C4-2B (cell line): ENCODE measurements at regions not wholly inside any gene's neighbourhood (a gene's known extent, or its start where the extent isn't known, plus 50 kb on each side); places are given as distances from the start of the nearest gene placed in this dataset.
"Not testable (repeated sequence)": the region's sequence is repeated elsewhere in the genome, so short reads cannot be mapped to it uniquely, and the experiment has no call there.

ENCODE experiments used
- H3K27ac ChIP-seq: fragments of 450-650 bp; 2 replicates; pipeline ENCODE4 v1.5.1; 2017
- CTCF ChIP-seq: fragments of 450-650 bp; conservative IDR thresholded peaks from 2 replicates; pipeline ENCODE4 v1.5.1; 2017; ENCODE audit warnings: mild to moderate bottlenecking
- ZFX ChIP-seq: fragments of 450-650 bp; IDR thresholded peaks from 2 replicates; pipeline ENCODE4 v1.6.1; 2017

GRCh38 chr7:34341326-34341725, 316.7 kb upstream of the NPSR1 start:
- TF ChIP-seq CTCF = no peak
- TF ChIP-seq ZFX = no peak
- no peak overlapping the region for H3K27ac ChIP-seq

GRCh38 chr7:34342387-34342786, 315.6 kb upstream of the NPSR1 start:
- no peak overlapping the region for H3K27ac ChIP-seq

GRCh38 chr7:34343667-34344066, 314.4 kb upstream of the NPSR1 start:
- no peak for TF ChIP-seq ZFX
- no peak for TF ChIP-seq CTCF
- H3K27ac ChIP-seq = no peak overlapping the region

More at GRCh38 chr7:34342387-34342786, 315.6 kb upstream of the NPSR1 start:
- TF ChIP-seq ZFX = no peak
- no peak for TF ChIP-seq CTCF

- no peak overlapping the region for H3K27ac ChIP-seq
- no peak for TF ChIP-seq CTCF
- no peak for TF ChIP-seq ZFX
Observed at GRCh38 chr7:34354011-34354410, 304.0 kb upstream of the NPSR1 start.

- H3K27ac ChIP-seq = no peak overlapping the region
- TF ChIP-seq CTCF (no peak), ZFX (no peak)
Observed at GRCh38 chr7:34354899-34355298, 303.1 kb upstream of the NPSR1 start.

- no peak for TF ChIP-seq CTCF
- TF ChIP-seq ZFX = no peak
Observed at GRCh38 chr7:34357068-34357467, 300.9 kb upstream of the NPSR1 start.

GRCh38 chr7:34357946-34358345, 300.1 kb upstream of the NPSR1 start:
- no peak for TF ChIP-seq ZFX
- no peak for TF ChIP-seq CTCF
- no peak overlapping the region for H3K27ac ChIP-seq

More at GRCh38 chr7:34357068-34357467, 300.9 kb upstream of the NPSR1 start:
- H3K27ac ChIP-seq = no peak overlapping the region

GRCh38 chr7:34358578-34358977, 299.4 kb upstream of the NPSR1 start:
- not testable (repeated sequence) for H3K27ac ChIP-seq
